SK-N-SH (cell line): ENCODE measurements at regions not wholly inside any gene's neighbourhood (a gene's known extent, or its start where the extent isn't known, plus 50 kb on each side); places are given as distances from the start of the nearest gene placed in this dataset.

Experiments used
- CTCF ChIP-seq: fragments of 200-600 bp; sonication (generic); IDR thresholded peaks from 2 replicates; pipeline ENCODE4 v1.6.1; 2017; ENCODE audit warnings: antibody characterized with exemption, mild to moderate bottlenecking, moderate library complexity
- EZH2phosphoT487 ChIP-seq: fragments of 200-600 bp; sonication (generic); IDR thresholded peaks from 2 replicates; pipeline ENCODE4 v1.6.1; 2017; ENCODE audit warnings: low read depth, mixed run types, mild to moderate bottlenecking, antibody characterized with exemption, moderate library complexity, borderline replicate concordance
- GABPA ChIP-seq: IDR thresholded peaks from 2 replicates; pipeline ENCODE4 v1.4.0; 2012; ENCODE audit warnings: low read depth, mild to moderate bottlenecking
- MEF2A ChIP-seq: IDR thresholded peaks from 2 replicates; pipeline ENCODE4 v1.4.0; 2012; ENCODE audit warnings: low read depth, borderline replicate concordance
- NFIC ChIP-seq: IDR thresholded peaks from 2 replicates; pipeline ENCODE4 v1.4.0; 2012; ENCODE audit warnings: borderline replicate concordance
- NRF1 ChIP-seq: IDR thresholded peaks from 2 replicates; pipeline ENCODE4 v1.6.1; 2012; ENCODE audit warnings: low read depth, mild to moderate bottlenecking, low read length
- POLR2AphosphoS5 ChIP-seq: IDR thresholded peaks from 2 replicates; pipeline ENCODE4 v1.6.1; 2012; ENCODE audit warnings: low read depth, low read length
- RAD21 ChIP-seq: IDR thresholded peaks from 2 replicates; pipeline ENCODE4 v1.6.1; 2012; ENCODE audit warnings: mild to moderate bottlenecking, low read length
- TCF12 ChIP-seq: IDR thresholded peaks from 2 replicates; pipeline ENCODE4 v1.4.0; 2012
- USF1 ChIP-seq: IDR thresholded peaks from 2 replicates; pipeline ENCODE4 v1.4.0; 2012; ENCODE audit warnings: low read depth, borderline replicate concordance

GRCh38 chr2:219946529-219946928, 319.1 kb downstream of the SLC4A3 start:
- TF ChIP-seq CTCF (no peak), EZH2phosphoT487 (no peak), NRF1 (no peak), NFIC (no peak), POLR2AphosphoS5 (no peak), TCF12 (no peak), MEF2A (no peak), RAD21 (no peak), GABPA (no peak), USF1 (no peak)
